Esophagus muscularis mucosa (tissue), 4 donors: ENCODE measurements at regions not wholly inside any gene's neighbourhood (a gene's known extent, or its start where the extent isn't known, plus 50 kb on each side); places are given as distances from the start of the nearest gene placed in this dataset.

Source experiments
- DNase-seq: peaks from one replicate; pipeline ENCODE4 v3.0.0-alpha.2; 2017; ENCODE audit errors: extremely low spot score
- H3K27ac ChIP-seq, 4 donors: fragments of 200-600 bp; sonication (generic); replicated peaks in 1 of 4; 1 replicate in 3 of 4; 2 replicates in 1 of 4; pipeline ENCODE4 v1.5.1; 2016 to 2019; ENCODE audit warnings: mild to moderate bottlenecking in 1 of 4
- H3K27me3 ChIP-seq, 4 donors: fragments of 200-600 bp; sonication (generic); one replicate each; pipeline versions ENCODE4 v1.5.1 to v1.6.0; 2016 to 2019
- H3K36me3 ChIP-seq, 4 donors: fragments of 200-600 bp; sonication (generic); one replicate each; pipeline ENCODE4 v1.5.1; 2016 to 2019
- H3K4me1 ChIP-seq, 4 donors: fragments of 200-600 bp; sonication (generic); one replicate each; pipeline ENCODE4 v1.5.1; 2016 to 2019
- H3K4me3 ChIP-seq, 4 donors: fragments of 200-600 bp; sonication (generic); 1 replicate in 2 of 4; 2 replicates in 2 of 4; pipeline ENCODE4 v1.5.1; 2016 to 2019; ENCODE audit warnings: mild to moderate bottlenecking in 4 of 4, moderate library complexity in 1 of 4
- H3K9me3 ChIP-seq, 4 donors: fragments of 200-600 bp; sonication (generic); 1 replicate in 3 of 4; 2 replicates in 1 of 4; pipeline ENCODE4 v1.5.1; 2016 to 2019
- EP300 ChIP-seq: sonication (generic); formaldehyde crosslinking; IDR thresholded peaks from one replicate; pipeline ENCODE4 v1.6.1; 2017; ENCODE audit warnings: antibody characterized with exemption
- POLR2A ChIP-seq: fragments of 450-650 bp; IDR thresholded peaks from one replicate; pipeline ENCODE4 v1.6.1; 2017; ENCODE audit warnings: antibody characterized with exemption, moderate library complexity, mild to moderate bottlenecking, low read depth
- POLR2AphosphoS5 ChIP-seq, 2 donors: sonication (generic); formaldehyde crosslinking; IDR thresholded peaks; one replicate each; pipeline ENCODE4 v1.6.1; 2017; ENCODE audit warnings: antibody characterized with exemption in 2 of 2
- WGBS: methylation state at CpG from one replicate; pipeline ENCODE4 v1.1.5; 2018; 5-methylcytosine and 5-hydroxymethylcytosine counted together
- intact Hi-C: fragments of 100-400 bp; cut with DNase I; formaldehyde crosslinking; loops from one replicate; pipeline ENCODE4 v1.15.1; 2023
- TF ChIP-seq, protein P1 (sequence below), 3 experiments: fragments of 200-600 bp in 2 of 3; fragments of 450-650 bp in 1 of 3; sonication (generic) in 2 of 3; IDR thresholded peaks; one replicate each; pipeline ENCODE4 v1.5.1; 2017 to 2019; ENCODE audit warnings: antibody characterized with exemption in 3 of 3, mild to moderate bottlenecking in 2 of 3, moderate library complexity in 1 of 3

DNA sequence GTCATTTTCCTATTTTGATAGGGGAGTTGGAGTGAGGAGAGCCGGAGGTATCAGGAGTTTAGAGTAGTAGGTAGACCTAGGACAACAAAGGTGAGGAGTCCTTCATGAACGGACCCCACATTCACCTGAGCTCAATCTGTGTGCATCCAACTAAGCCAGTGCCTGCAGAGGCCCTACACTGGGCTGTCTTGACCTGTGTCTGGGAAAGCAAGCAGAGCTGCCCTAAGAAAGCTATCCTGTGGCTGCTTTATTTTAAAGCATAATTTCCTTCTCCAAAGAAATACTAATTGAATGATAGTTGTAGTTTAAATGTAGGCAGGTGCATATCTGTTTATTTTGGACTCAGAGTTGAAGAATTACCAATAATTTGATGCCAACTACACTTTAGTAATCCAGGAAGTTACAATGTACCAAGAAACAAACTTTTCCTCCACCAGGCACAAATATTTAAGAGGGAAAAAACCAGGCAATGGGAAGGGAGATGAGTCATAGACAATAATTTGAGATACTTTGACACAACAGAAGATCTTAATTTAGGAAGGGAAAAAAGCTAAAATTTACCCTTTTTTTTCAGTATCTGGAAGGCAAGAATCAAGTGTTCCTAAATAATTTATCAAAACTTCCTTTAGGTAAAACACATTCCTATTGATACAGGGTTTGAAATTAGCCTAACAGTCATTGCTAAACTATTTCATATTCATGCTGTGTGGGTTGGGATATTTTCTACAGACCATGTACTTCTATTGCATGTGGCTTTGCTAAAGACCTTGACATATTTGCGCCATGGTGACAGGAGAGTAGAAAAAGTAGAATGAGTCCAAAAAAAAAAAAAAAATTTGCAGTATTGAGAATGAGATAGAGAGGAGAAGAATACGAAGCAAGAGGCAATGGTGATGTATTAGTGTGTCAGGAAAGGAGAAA lies 376.6 kb upstream of the TUSC1 start:
- Histone ChIP-seq H3K27ac (no peak overlapping the region), H3K4me3 (no peak overlapping the region), H3K27me3 (no peaks in the 10 kb centered on the region), H3K9me3 (no peaks in the 10 kb centered on the region), H3K4me1 (peaks cover 0 to 11% (median 4%) of the 10 kb centered on the region in 4 donors), H3K36me3 (no peaks in the 10 kb centered on the region)
- no peak for DNase-seq
- intact Hi-C loops: no loop called here
- WGBS: 91% methylated on average over 4 of the region's 4 CpGs
- TF ChIP-seq, protein P1, sequence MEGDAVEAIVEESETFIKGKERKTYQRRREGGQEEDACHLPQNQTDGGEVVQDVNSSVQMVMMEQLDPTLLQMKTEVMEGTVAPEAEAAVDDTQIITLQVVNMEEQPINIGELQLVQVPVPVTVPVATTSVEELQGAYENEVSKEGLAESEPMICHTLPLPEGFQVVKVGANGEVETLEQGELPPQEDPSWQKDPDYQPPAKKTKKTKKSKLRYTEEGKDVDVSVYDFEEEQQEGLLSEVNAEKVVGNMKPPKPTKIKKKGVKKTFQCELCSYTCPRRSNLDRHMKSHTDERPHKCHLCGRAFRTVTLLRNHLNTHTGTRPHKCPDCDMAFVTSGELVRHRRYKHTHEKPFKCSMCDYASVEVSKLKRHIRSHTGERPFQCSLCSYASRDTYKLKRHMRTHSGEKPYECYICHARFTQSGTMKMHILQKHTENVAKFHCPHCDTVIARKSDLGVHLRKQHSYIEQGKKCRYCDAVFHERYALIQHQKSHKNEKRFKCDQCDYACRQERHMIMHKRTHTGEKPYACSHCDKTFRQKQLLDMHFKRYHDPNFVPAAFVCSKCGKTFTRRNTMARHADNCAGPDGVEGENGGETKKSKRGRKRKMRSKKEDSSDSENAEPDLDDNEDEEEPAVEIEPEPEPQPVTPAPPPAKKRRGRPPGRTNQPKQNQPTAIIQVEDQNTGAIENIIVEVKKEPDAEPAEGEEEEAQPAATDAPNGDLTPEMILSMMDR (IDR thresholded peaks at IDR 0.05): no peak

DNA sequence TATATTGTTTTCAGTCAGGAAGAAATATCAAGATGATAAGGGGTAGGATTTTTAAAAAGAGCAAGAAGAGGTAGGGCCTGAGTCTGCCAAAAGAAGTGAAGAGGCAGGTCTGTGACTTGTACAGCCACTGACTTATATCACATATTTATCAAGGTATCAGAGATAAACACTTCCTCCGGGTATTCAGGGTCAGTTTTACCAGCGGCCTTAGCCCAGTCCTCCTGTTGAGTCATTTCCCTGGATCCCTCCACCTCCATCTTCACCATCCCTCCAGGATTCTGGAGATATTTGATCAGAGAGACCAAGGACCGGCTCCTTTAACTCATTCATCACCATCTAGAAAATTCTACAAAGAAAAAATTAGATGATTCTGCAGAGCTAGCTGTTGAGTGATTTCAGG lies 375.7 kb upstream of the TUSC1 start:
- peaks cover 0 to 11% (median 4%) of the 10 kb centered on the region in 4 donors for H3K4me1 ChIP-seq
- H3K36me3 ChIP-seq: no peaks in the 10 kb centered on the region
- intact Hi-C loops: no loop called here
- no peak overlapping the region for H3K4me3 ChIP-seq
- H3K27ac ChIP-seq: no peak overlapping the region
- DNase-seq: no peak
- WGBS: 86% methylated on average over 3 of the region's 3 CpGs
- no peaks in the 10 kb centered on the region for H3K27me3 ChIP-seq
- no peaks in the 10 kb centered on the region for H3K9me3 ChIP-seq
- no peak for TF ChIP-seq POLR2A
- TF ChIP-seq, protein P1 (IDR thresholded peaks at IDR 0.05): no peak
- no peak for TF ChIP-seq EP300

DNA sequence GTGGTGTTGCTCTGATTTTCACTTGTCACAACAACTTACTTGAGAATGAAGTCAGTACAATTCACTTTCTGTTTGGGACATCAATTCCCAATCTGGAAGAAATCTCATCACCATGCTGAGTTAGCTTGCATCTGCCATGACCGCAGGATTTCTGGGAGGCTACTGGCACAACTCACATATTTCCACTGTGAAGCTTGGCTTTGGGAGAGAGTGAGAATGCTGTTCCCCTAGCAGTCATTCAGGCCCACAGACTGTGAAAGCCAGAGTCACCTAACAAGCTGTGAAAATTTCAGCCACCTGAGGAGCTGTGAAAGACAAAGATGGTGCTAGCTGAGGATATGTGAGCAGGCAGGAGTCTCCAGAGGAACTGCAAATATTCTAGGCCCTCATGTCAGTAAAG lies 365.2 kb upstream of the TUSC1 start:
- WGBS: 80% methylated on average over 1 of the region's 1 CpG
- no peaks in the 10 kb centered on the region for H3K36me3 ChIP-seq
- H3K4me1 ChIP-seq: no peaks in the 10 kb centered on the region
- H3K4me3 ChIP-seq: no peak overlapping the region
- DNase-seq: no peak
- no peak overlapping the region for H3K27ac ChIP-seq
- intact Hi-C loops: no loop called here
- no peaks in the 10 kb centered on the region for H3K27me3 ChIP-seq
- TF ChIP-seq EP300: no peak
- no peak for TF ChIP-seq POLR2A
- no peak for TF ChIP-seq POLR2AphosphoS5 (IDR thresholded peaks at IDR 0.05)
- TF ChIP-seq, protein P1 (IDR thresholded peaks at IDR 0.05): no peak
- no peaks in the 10 kb centered on the region for H3K9me3 ChIP-seq

DNA sequence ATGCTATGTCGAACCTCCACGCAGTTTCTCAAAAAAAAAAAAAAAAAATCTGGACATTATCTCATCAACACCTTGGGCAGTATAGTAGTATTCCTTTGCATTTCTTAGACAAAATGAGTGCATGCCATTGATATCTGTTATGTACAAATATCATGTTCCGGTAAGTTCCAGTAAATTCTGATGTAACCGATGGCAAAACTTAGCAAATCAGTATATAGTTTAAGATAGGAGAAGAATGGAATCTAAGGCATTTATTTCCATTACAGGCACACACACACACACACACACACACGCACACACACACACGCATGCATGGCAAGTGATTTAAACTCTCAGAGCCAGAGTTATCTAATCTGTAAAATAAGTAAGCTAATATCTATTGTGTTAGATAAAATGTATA lies 356.5 kb upstream of the TUSC1 start:
- TF ChIP-seq POLR2A (no peak), POLR2AphosphoS5 (IDR thresholded peaks at IDR 0.05) (no peak), EP300 (no peak)
- TF ChIP-seq, protein P1 (IDR thresholded peaks at IDR 0.05): no peak

DNA sequence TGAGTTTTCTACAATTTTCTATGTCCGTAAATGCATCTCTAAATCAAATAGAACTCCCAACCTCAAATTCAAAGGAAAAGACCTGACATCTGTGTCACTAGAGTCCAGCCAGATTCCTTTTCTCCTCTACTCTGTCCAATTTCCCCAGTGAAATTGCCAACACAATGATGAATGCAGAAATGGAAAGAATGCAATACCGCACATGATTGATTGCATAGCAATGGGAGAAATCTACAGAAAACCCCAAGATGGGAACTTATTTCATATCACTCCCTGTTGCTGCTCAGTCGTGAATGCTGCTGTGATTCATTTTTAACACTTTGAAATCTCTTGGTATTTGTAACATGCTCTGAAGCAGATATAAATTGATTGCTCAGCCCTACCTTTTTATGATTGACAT lies 355.1 kb upstream of the TUSC1 start:
- Histone ChIP-seq H3K9me3 (no peaks in the 10 kb centered on the region), H3K4me3 (no peak overlapping the region), H3K27me3 (no peaks in the 10 kb centered on the region), H3K4me1 (peaks cover 0 to 6% (median 0%) of the 10 kb centered on the region in 4 donors), H3K27ac (no peak overlapping the region), H3K36me3 (no peaks in the 10 kb centered on the region)
- intact Hi-C loops: no loop called here
- WGBS: 47% methylated on average over 3 of the region's 3 CpGs
- TF ChIP-seq, protein P1 (IDR thresholded peaks at IDR 0.05): no peak
- TF ChIP-seq POLR2AphosphoS5 (IDR thresholded peaks at IDR 0.05) (no peak), POLR2A (no peak), EP300 (no peak)
- no peak for DNase-seq

More for the DNA sequence above, 356.5 kb upstream of the TUSC1 start:
- Histone ChIP-seq H3K27me3 (no peaks in the 10 kb centered on the region), H3K4me1 (peaks cover 0 to 6% (median 0%) of the 10 kb centered on the region in 4 donors), H3K36me3 (no peaks in the 10 kb centered on the region), H3K27ac (no peak overlapping the region), H3K4me3 (no peak overlapping the region), H3K9me3 (no peaks in the 10 kb centered on the region)
- no peak for DNase-seq
- intact Hi-C loops: no loop called here
- WGBS: 88% methylated on average over 6 of the region's 6 CpGs
